ENCODE measurements at regions not wholly inside any gene's neighbourhood (a gene's known extent, or its start where the extent isn't known, plus 50 kb on each side); places are given as distances from the start of the nearest gene placed in this dataset.

GRCh38 chr5:67612961-67613360 lies 416.4 kb upstream of the CD180 start:
- no peak overlapping the region for H3K27ac ChIP-seq

GRCh38 chr5:67610186-67610912 lies 413.8 kb upstream of the CD180 start:
- no peaks in the 10 kb centered on the region for H3K27me3 ChIP-seq
- no peak for TF ChIP-seq Cebpa-rat (IDR thresholded peaks at IDR 0.05)
- no peaks in the 10 kb centered on the region for H3K36me3 ChIP-seq
- no peaks in the 10 kb centered on the region for H3K9me3 ChIP-seq (replicated peaks in 1 of 11)
- no peak overlapping the region for H3K4me3 ChIP-seq
- no peak overlapping the region for H3K9ac ChIP-seq
- H3K4me1 ChIP-seq = no peaks in the 10 kb centered on the region
- no peak overlapping the region for H3K4me2 ChIP-seq
- H4K20me1 ChIP-seq = no peaks in the 10 kb centered on the region
- no peak overlapping the region for H3K27ac ChIP-seq

More at GRCh38 chr5:67612961-67613360, 416.4 kb upstream of the CD180 start:
- Histone ChIP-seq H3K4me3 (no peak overlapping the region), H3K27me3 (no peaks in the 10 kb centered on the region), H4K20me1 (no peaks in the 10 kb centered on the region), H3K9ac (no peak overlapping the region), H3K4me1 (no peaks in the 10 kb centered on the region), H3K36me3 (no peaks in the 10 kb centered on the region), H3K4me2 (no peak overlapping the region), H3K9me3 (replicated peaks in 1 of 11) (no peaks in the 10 kb centered on the region)
- no peak for TF ChIP-seq Cebpa-rat (IDR thresholded peaks at IDR 0.05)

GRCh38 chr5:67607958-67608357 lies 411.4 kb upstream of the CD180 start:
- Histone ChIP-seq H3K27me3 (no peaks in the 10 kb centered on the region), H3K9ac (no peak overlapping the region), H3K36me3 (no peaks in the 10 kb centered on the region), H3K9me3 (replicated peaks in 1 of 11) (peaks cover 0 to 16% (median 11%) of the 10 kb centered on the region in 11 experiments; a peak in 12 of 22 replicates), H3K27ac (no peak overlapping the region), H3K4me3 (no peak overlapping the region), H3K4me2 (no peak overlapping the region), H4K20me1 (no peaks in the 10 kb centered on the region), H3K4me1 (no peaks in the 10 kb centered on the region)
- TF ChIP-seq Cebpa-rat (IDR thresholded peaks at IDR 0.05) = no peak

- H3K9ac ChIP-seq = no peak overlapping the region
- no peaks in the 10 kb centered on the region for H3K36me3 ChIP-seq
- no peak overlapping the region for H3K4me2 ChIP-seq
- no peak overlapping the region for H3K27ac ChIP-seq
- TF ChIP-seq Cebpa-rat (IDR thresholded peaks at IDR 0.05) = no peak
- H3K4me1 ChIP-seq = no peaks in the 10 kb centered on the region
- peaks cover 0 to 24% (median 14%) of the 10 kb centered on the region in 11 experiments; a peak in 14 of 22 replicates for H3K9me3 ChIP-seq (replicated peaks in 1 of 11)
- H4K20me1 ChIP-seq = no peaks in the 10 kb centered on the region
- H3K27me3 ChIP-seq = no peaks in the 10 kb centered on the region
- H3K4me3 ChIP-seq = no peak overlapping the region
These were observed 410.0 kb upstream of the CD180 start for GRCh38 chr5:67606586-67606947.

- Histone ChIP-seq H4K20me1 (no peaks in the 10 kb centered on the region), H3K9me3 (replicated peaks in 1 of 11) (peaks cover 0 to 26% (median 14%) of the 10 kb centered on the region in 11 experiments; a peak in 14 of 22 replicates), H3K36me3 (no peaks in the 10 kb centered on the region), H3K4me3 (no peak overlapping the region), H3K4me1 (no peaks in the 10 kb centered on the region), H3K9ac (no peak overlapping the region), H3K4me2 (no peak overlapping the region), H3K27ac (no peak overlapping the region), H3K27me3 (no peaks in the 10 kb centered on the region)
- TF ChIP-seq Cebpa-rat (IDR thresholded peaks at IDR 0.05) = no peak
These were observed 409.4 kb upstream of the CD180 start for GRCh38 chr5:67605730-67606585.

- no peak overlapping the region for H3K9ac ChIP-seq
- no peak for TF ChIP-seq Cebpa-rat (IDR thresholded peaks at IDR 0.05)
These were observed 394.9 kb upstream of the CD180 start for GRCh38 chr5:67591491-67591890.

GRCh38 chr5:67588389-67588788 lies 391.8 kb upstream of the CD180 start:
- H3K27ac ChIP-seq = no peak overlapping the region
- no peaks in the 10 kb centered on the region for H3K4me1 ChIP-seq
- H3K27me3 ChIP-seq = no peaks in the 10 kb centered on the region
- no peak for TF ChIP-seq Cebpa-rat (IDR thresholded peaks at IDR 0.05)
- H3K4me2 ChIP-seq = no peak overlapping the region
- no peaks in the 10 kb centered on the region for H3K9me3 ChIP-seq (replicated peaks in 1 of 11)
- no peaks in the 10 kb centered on the region for H3K36me3 ChIP-seq
- no peaks in the 10 kb centered on the region for H4K20me1 ChIP-seq
- H3K9ac ChIP-seq = no peak overlapping the region
- no peak overlapping the region for H3K4me3 ChIP-seq

More at GRCh38 chr5:67591491-67591890, 394.9 kb upstream of the CD180 start:
- no peaks in the 10 kb centered on the region for H3K36me3 ChIP-seq
- H3K27ac ChIP-seq = no peak overlapping the region
- no peak overlapping the region for H3K4me2 ChIP-seq
- no peaks in the 10 kb centered on the region for H3K9me3 ChIP-seq (replicated peaks in 1 of 11)
- H3K4me1 ChIP-seq = no peaks in the 10 kb centered on the region
- H3K4me3 ChIP-seq = no peak overlapping the region
- H3K27me3 ChIP-seq = no peaks in the 10 kb centered on the region
- H4K20me1 ChIP-seq = no peaks in the 10 kb centered on the region

GRCh38 chr5:67581203-67581602 lies 384.6 kb upstream of the CD180 start:
- Histone ChIP-seq H3K9ac (no peak overlapping the region), H3K9me3 (replicated peaks in 1 of 11) (no peaks in the 10 kb centered on the region), H3K27ac (no peak overlapping the region), H3K4me3 (no peak overlapping the region), H3K4me2 (no peak overlapping the region), H3K36me3 (no peaks in the 10 kb centered on the region), H4K20me1 (no peaks in the 10 kb centered on the region), H3K4me1 (peaks cover 0 to 6% (median 0%) of the 10 kb centered on the region in 10 experiments; a peak in 3 of 20 replicates), H3K27me3 (no peaks in the 10 kb centered on the region)
- TF ChIP-seq Cebpa-rat (IDR thresholded peaks at IDR 0.05) = no peak

- no peaks in the 10 kb centered on the region for H3K36me3 ChIP-seq
- H3K4me1 ChIP-seq = peaks cover 0 to 6% (median 0%) of the 10 kb centered on the region in 10 experiments; a peak in 3 of 20 replicates
- H3K9me3 ChIP-seq (replicated peaks in 1 of 11) = peaks cover 0 to 9% (median 0%) of the 10 kb centered on the region in 11 experiments; a peak in 5 of 22 replicates
- no peak for TF ChIP-seq Cebpa-rat (IDR thresholded peaks at IDR 0.05)
- no peaks in the 10 kb centered on the region for H3K27me3 ChIP-seq
- no peak overlapping the region for H3K27ac ChIP-seq
- no peak overlapping the region for H3K9ac ChIP-seq
- no peak overlapping the region for H3K4me2 ChIP-seq
- no peaks in the 10 kb centered on the region for H4K20me1 ChIP-seq
- H3K4me3 ChIP-seq = no peak overlapping the region
These were observed 381.4 kb upstream of the CD180 start for GRCh38 chr5:67578011-67578410.

All from BLaER1 treated with 17β-estradiol and CSF1 and Interleukin-3, amounts not matched to agents 10 nM and 100 nM (cell line).